ENCODE measurements at regions not wholly inside any gene's neighbourhood (a gene's known extent, or its start where the extent isn't known, plus 50 kb on each side); places are given as distances from the start of the nearest gene placed in this dataset.
A peak's percentile ranks its signal among the peaks of the same experiment; 100 is the strongest.

DNA sequence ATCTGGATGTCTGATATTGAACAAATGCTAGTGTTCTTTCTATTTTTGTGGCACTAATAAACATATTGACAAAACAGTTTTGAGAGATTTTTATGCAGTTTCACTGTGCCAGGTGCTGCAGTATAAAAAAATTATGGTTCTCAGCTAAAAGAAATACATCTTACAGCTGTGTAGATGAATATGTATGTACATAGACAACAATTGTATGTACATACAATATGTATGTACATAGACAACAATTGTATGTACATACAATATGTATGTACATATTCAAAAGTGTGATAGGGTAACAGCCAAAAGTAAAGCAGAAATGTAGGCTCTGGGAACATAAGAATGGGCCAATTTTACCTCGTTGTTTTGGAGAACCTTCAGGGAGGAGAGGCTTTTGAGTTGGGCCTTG is 390.0 kb upstream of the RPS6KA3 start:
- ATAC-seq (no peak), DNase-seq (no peak)
- intact Hi-C loops (cut with DNase I, micrococcal nuclease) = no loop called here

DNA sequence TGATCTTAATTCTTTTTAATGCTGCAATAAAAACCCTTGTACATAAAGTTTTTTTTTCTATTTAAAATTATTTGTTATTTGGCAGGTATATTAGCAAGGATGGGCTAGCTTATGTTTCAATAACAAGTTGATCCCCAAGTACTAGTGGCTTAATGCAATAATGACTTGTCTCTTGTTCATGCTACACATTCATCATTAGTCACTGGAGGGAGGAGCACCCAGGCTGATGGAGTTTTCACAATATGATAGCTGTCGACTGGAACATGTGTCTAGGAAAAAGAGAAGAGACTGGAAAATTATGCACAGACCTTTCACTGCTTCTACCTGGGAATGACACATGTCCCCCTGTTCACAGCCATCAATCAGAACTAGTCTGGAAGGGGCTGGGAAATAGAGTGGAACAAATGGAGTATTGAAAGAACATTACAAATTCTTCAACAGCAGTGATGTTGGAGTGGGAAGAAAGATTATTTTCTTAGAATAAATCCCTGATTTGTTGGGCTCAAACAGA is 387.9 kb upstream of the RPS6KA3 start:
- no peak for ATAC-seq

DNA sequence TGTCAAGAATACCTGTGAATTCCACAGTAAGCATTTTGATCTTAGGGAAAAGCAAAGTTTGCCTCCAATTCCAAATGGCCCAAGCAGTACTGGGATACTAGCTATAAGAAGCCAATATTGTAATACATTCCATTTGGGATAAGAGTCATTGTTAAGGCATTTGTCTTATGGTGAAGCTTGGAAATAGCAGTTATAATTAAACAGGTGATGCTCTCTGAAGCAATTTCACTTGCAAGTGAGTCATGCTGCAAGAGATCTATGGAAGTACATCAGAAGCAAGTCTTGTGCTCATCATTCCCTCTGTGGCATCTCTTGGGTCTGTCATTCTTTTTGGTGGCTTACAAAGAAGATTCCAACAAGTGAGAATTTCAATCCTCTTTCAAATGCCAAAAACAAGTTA is 386.4 kb upstream of the RPS6KA3 start:
- intact Hi-C loops (cut with DNase I, micrococcal nuclease) = no loop called here
- no peak for ATAC-seq
- no peak for DNase-seq

More for the DNA sequence above, 387.9 kb upstream of the RPS6KA3 start:
- DNase-seq = no peak
- intact Hi-C loops (cut with DNase I, micrococcal nuclease) = no loop called here

DNA sequence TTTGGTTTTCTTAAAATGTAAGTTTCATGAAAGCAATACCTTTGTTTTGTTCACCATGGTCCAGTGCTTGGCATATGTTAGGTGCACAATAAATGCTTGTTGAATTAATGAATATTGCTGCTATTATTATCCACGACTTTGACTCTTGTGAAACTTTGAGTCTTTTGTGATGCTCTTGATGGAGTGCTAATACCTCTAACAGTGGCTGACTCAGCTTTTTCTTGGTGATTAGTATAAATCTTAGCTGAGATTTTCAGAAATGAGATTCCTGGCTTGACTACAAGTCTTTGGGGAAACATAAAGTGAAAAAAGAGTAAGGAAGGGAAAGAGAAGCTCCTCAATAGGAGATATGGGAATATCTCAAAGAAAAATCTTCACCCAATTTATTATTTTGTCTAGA is 375.2 kb upstream of the RPS6KA3 start:
- DNase-seq (no peak), ATAC-seq (no peak)

DNA sequence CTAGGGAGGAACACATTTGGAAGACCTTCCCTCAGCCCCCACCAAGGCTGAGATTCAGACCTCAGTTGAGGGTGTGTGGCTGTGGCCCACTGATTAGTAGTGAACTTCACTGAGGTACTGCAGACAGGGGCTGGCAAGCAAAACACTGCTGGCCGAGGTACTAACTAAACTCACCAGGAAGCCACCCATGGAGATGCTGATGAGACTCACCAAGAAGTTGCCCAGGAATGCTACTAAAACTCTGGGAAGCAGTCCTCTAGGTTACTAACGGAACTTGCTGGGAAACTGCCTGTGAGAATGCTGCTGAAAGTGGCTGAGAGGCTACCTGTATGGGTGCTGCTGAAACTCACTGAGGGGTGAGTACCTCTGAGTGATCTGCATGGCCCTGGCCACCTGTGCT is 372.4 kb upstream of the RPS6KA3 start:
- DNase-seq (no peak), ATAC-seq (no peak)
- intact Hi-C loops (cut with DNase I, micrococcal nuclease) = no loop called here

More for the DNA sequence above, 375.2 kb upstream of the RPS6KA3 start:
- intact Hi-C loops (cut with DNase I, micrococcal nuclease) = no loop called here

DNA sequence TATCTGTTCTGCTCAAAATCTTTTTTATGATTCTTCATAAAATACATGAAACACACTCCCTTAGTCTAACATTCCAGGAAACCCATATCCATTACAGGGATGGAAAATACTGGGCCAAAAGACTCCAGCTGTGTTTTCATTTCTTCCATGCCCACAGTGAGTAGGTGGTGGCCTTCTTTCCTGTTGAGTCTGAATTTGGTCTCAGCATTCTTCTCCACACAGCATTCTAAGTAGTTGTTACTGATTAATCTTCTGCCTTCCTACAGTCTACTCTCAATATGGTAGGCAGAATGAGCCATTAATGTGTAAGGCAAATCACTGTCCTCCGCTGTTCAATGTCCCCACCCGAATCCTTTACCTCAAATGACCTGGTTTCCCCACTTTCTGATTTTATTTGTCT is 370.6 kb upstream of the RPS6KA3 start:
- ATAC-seq (no peak), DNase-seq (no peak)
- intact Hi-C loops (cut with DNase I, micrococcal nuclease) = no loop called here

DNA sequence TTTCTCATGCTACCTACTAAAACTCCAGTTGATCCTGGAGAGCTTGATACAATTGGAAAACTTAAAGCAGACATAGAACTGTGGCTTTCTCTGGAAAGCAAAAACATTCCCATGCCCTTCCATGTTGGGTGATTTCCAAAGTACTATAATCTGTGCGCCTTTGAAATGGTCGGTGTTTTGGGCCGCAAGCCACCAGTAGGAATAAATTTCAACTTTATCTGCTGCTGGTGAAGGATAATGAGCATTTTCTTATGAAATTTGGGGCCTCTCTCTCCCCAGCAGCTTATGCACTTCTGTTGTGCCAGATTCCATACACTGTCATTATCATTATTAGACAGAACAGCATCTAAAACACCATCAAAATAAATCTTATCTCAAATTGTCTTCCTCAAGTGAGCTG is 366.7 kb upstream of the RPS6KA3 start:
- DNase-seq (no peak), ATAC-seq (no peak)
- intact Hi-C loops (cut with DNase I, micrococcal nuclease) = no loop called here

DNA sequence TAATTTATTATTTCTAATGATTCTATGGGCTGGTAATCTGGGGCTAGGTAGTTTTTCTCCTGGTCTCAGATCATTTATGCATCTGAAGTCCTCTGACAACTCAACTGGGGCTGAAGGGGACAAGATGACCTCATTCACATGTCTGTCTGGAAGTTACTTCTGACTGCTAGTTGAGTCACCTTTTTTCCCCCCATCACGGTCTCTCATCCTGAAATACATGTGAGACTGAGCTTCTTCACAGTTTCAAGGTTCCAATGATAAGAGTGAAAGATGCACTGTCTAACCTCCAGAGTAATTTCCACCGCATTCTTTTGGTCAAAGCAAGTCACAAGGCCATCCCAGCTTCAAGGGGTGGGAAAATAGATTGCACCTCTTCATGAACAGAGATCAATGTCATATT is 356.7 kb upstream of the RPS6KA3 start:
- DNase-seq = no peak
- ATAC-seq = no peak
- intact Hi-C loops (cut with DNase I, micrococcal nuclease) = no loop called here

DNA sequence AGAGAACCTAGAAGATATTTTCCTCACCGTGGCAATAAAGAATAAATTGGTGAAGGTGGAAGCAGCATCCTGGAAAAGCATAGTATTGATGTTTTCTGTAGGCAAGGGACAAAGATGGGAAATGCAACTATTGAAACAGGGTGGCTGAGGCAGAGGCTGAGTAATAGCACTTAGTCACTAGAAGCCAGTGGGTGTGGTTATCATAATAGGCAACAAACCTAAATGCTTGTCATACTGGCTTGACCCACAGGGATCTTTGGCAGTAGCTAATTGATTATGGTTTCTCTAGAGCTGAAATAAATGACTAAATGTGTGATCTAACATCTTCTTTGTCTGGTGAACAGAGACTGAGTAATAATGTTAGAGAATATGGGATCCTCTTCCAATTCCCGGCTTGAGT is 353.6 kb upstream of the RPS6KA3 start:
- intact Hi-C loops (cut with DNase I, micrococcal nuclease) = no loop called here
- ATAC-seq (no peak), DNase-seq (no peak)

DNA sequence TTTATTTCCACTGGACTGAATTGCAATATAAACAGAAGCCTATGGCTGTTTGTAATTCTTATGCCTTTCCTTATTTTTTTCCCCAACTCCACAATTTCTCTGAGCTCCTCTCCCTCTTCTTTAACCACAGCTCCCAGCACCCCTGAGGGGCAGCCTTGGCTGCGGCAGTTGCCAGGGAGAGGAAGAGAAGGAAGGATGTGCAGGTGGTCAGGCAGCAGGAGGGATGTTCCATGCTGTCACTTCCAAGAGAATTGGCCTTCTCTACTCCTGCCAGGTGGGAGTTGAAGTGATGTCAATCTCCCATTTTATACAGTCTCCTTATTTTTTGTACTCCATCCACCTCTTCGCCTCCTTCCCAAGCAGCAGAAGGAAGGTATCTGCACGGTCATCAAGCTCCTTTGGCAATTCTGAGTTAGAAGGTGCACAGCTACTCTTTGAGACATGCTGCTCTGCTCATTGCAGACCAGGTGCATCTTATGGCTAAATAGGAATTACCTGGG is 343.3 kb upstream of the RPS6KA3 start:
- intact Hi-C loops (cut with DNase I, micrococcal nuclease) = no loop called here
- ATAC-seq (no peak), DNase-seq (no peak)

DNA sequence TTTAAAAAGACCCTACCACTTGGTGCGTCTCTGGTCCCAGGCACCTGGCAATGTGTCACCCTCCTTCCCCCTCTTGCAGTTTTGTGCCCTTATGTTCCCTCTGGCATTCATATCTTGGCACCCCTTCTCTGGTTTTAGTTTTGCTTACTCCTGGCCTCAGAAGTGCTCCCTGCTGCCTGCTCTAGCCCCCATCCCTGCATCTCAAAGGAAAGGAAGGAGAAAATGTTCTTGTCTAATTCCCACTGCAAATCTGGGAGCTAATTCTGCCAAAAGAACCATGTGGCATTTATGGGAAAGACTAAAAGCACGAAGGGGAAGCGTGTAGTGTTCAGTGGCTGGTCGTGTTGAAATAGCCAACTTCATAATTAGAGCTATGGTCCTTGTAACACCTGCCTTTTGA is 340.1 kb upstream of the RPS6KA3 start:
- intact Hi-C loops (cut with DNase I, micrococcal nuclease) = no loop called here
- DNase-seq (no peak), ATAC-seq (no peak)

DNA sequence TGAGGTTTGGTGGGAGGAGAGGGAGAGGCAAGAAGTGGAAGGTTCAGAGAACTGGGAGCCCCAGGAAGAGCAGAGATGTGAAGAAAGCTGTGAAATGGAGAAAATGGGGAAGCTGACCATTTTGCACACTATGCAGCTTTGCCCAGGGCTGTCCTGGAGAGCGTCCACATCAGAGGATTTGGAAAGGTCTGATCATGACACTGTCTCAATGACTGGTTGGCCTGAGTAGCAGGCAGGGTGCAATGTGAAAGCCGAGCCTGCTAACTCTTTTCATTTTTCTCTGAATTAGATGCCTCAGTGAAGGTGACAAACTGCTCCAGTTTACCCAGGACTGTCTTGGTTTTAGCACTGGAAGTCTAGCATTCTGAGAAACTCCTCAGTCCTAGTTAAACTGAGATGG is 330.1 kb upstream of the RPS6KA3 start:
- no peak for ATAC-seq

DNA sequence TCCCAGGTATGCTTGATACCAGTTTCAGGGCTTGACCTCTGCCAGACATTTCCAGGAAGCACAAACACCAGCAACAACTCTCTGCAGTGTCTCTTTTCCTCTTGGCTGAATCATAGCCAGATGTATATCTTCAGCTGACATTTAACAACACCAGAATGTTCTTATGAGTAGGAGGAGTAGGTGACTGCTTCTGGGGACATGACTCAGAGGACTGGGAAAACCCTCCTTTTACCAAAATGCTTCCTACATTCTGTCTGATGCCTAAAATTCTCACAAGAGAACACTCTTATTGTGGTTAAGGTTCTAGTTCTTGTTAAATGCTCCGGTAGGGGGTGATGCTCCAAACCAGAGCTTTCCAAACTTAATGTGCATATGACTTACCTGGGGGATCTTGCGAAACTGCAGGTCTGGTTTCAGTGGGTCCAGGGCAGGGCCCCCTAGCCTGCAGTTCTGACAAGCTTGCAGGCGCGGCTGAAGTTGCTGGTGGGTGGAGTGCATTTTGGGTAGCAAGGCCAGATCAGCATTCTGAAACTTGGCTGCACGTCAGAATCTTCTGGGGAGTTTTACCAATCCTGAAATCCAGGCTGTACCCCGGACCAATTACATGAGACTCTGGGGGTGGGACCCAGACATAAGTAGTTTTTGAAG is 329.3 kb upstream of the RPS6KA3 start:
- intact Hi-C loops (cut with DNase I, micrococcal nuclease) = no loop called here
- no peak for DNase-seq
- ATAC-seq = no peak

More for the DNA sequence above, 330.1 kb upstream of the RPS6KA3 start:
- no peak for DNase-seq
- intact Hi-C loops (cut with DNase I, micrococcal nuclease) = no loop called here

DNA sequence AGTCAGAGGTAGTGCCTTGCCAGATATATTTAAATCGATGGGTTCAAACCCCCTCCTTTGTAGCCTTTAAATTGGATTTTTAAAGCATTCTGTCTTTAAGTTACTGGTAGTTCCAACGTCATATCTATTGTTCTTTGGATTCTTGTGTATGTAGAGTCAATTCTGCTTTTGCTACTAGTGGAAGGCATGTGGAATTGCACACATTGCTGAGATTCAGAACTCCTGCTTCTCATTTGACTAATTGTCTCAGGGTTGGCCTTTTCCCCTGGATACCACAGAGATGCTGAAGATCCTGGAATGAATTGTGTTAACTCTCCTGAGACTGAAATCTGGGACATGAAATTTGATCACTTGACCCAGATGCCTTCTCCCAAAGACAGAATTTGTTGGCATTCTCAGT is 328.3 kb upstream of the RPS6KA3 start:
- DNase-seq (no peak), ATAC-seq (no peak)
- intact Hi-C loops (cut with DNase I, micrococcal nuclease) = no loop called here

DNA sequence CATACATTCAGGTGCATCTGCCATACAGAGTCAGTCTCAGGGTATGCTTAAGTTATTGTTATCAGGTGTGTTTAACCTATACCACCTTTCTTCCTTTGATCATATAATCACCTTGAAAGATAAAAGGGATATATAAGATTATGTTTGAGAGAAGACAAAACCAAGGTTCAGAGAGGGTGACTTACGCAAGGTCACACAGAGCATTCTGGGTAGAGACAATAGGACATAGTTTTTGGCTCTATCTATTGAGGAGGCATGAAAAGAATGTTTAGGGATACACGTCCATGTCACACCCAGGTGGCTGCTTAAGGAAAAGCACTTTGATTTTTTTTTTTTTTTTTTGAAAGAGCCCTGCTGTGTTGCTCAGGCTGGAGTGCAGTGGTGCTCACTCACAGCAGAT is 327.1 kb upstream of the RPS6KA3 start:
- ATAC-seq (no peak), DNase-seq (no peak)
- intact Hi-C loops (cut with DNase I, micrococcal nuclease) = no loop called here

DNA sequence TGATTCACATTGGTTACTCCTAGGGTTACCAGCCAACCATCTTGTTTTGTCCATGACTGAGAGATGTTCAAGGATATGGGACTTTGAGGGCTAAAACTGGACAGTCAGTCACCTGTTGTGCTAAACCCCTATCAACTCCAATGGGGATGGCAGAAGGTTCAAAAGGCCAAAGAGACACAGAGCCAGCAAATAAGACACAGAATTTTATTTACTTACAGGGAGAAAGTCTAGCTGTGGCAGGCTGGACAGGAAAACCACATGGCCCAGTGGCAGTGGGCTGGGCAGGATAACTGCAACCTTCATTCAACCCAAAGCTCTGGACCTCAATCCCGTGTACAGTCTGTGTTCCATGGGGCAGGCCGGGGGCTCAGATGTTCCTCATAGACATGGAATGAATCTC is 326.7 kb upstream of the RPS6KA3 start:
- ATAC-seq (no peak), DNase-seq (no peak)
- intact Hi-C loops (cut with DNase I, micrococcal nuclease) = no loop called here

DNA sequence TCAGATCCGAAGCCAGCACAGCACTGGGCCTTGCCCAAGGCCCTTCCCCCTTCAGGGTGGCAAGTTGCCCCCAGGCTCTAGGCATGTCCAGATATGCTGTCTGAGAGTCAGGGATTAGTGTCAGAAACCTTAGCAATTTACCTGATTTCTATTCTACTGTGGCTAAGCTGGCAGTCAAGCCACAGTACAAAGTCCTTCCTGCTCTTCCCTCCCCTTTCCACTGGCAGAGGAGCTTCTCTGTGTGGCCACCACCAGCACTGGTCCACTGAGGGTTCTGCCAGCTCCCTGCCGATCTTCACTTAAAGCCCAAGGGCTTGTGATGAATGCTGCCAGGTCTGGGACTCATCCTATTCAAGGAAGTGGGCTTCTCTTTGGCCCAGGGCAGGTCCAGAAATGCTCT is 324.5 kb upstream of the RPS6KA3 start:
- intact Hi-C loops (cut with DNase I, micrococcal nuclease) = no loop called here
- ATAC-seq (no peak), DNase-seq (no peak)

DNA sequence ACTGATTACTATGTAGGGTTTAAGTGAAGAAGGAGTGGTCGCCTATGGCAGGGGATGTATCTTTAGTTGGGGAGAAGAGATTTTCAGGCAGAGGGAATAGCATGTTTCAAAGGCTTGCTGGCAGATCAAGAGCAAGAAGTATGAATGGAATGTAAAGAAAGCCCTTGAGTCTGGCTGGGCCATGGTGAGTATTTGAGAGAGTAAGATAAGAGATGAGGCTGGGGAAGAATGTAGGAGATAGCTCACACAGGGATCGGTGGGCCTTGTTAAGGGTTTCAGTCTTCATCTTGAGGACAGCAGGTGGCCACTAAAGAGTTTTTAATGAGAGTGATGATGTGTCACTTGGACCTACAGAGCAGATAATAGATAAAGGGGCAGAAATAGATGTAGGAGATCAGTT is 319.1 kb upstream of the RPS6KA3 start:
- no peak for ATAC-seq

DNA sequence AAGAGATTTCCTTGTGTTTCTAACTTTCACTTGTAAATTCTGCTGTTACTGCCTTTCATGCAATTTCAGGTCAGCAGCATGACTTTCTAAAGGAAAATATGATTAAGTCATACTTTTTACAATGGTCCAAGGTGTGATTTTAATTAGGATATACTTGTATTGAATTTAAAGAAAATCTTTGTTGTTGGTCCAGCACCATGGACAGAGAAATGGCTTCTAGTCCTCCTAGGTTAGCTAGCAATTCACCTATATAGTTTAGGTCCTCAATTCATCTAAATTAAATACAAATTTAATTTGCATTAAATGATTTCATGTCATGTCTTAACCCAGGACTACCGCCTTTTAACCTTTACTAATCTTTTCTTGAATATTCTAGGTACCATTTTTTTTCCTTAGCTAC is 304.9 kb upstream of the RPS6KA3 start:
- intact Hi-C loops (cut with DNase I, micrococcal nuclease) = no loop called here
- DNase-seq = no peak
- ATAC-seq = no peak

More for the DNA sequence above, 319.1 kb upstream of the RPS6KA3 start:
- DNase-seq = no peak
- intact Hi-C loops (cut with DNase I, micrococcal nuclease) = no loop called here

DNA sequence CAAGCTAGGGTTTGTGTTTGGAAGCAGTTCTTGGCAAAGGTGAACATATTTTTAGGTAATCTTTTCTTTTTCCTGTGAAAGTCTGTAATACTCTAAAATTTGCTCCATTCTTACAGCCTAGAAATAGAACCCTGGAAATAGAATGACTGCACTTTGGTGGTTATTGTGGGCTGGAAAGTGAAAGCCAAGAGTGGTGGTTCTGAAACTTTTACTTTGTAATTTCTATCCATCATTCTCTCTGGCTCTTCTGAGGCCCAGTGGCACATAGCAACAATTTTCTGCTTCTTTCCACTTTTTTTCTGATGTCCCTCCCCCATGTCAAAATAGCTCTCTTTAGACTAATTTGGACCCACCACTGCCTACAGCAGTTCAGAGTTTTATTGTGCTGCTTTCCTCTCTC is 300.4 kb upstream of the RPS6KA3 start:
- DNase-seq = no peak
- ATAC-seq = no peak
- intact Hi-C loops (cut with DNase I, micrococcal nuclease) = no loop called here

DNA sequence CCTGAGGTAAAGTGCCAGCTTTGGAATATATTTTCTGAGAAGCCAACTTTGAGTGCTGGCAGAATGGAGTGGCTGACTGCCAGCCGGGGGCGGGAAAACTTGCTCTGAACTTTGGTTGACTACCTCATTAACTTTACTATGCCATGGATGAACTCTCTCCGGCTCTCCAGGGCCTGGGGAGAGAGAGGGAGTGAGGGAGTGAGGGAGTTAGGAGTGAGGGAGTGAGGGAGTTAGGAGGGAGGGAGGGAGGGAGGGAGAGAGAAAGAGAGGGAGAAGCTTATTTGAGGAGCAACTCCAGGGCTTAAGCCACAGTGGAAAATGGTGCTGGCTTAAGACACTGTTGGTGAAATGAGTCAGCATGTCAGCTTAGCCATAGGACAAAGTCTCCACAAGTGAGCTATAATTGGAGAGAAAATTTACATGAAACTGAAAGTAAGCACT is 280.9 kb upstream of the RPS6KA3 start:
- peak; percentile 96 for ATAC-seq
- DNase-seq = peak; percentile 31 to 61
- intact Hi-C loops (cut with DNase I, micrococcal nuclease) = no loop called here
